ENCODE measurements at regions not wholly inside any gene's neighbourhood (a gene's known extent, or its start where the extent isn't known, plus 50 kb on each side); places are given as distances from the start of the nearest gene placed in this dataset.

DNA sequence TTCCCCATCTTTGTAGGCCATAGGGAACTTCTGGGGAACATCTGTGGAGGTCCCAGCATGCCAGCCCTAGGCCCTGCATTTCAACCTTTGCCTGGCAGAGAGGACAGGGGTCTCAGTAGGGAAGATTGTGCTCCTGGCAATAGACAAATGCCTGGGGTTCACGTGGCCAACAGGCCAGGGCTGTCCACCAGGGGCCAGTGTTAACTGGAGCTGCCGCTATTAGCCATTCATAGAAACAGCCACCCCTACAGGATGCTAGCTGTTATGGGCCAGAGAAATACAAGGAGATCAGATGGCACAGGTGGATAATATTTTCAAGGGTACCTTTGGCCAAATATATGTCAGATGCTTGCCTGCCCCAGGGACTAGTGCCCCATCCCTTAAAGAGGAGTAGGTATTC lies 932.9 kb downstream of the QKI start:
- no peak for TF ChIP-seq CTCF (IDR thresholded peaks at IDR 0.05)
- TF ChIP-seq POLR2A (IDR thresholded peaks at IDR 0.05): no peak
- no peak for TF ChIP-seq POLR2AphosphoS5 (IDR thresholded peaks at IDR 0.05)
